Suppressor macrophage treated with lipopolysaccharide for 1 hour (primary cell): ENCODE measurements at regions not wholly inside any gene's neighbourhood (a gene's known extent, or its start where the extent isn't known, plus 50 kb on each side); places are given as distances from the start of the nearest gene placed in this dataset.
A peak's percentile ranks its signal among the peaks of the same experiment; 100 is the strongest.

Experiments
- DNase-seq, 3 donors: peaks; one replicate each; pipeline ENCODE4 v3.0.0-alpha.2; 2020 to 2022

DNA sequence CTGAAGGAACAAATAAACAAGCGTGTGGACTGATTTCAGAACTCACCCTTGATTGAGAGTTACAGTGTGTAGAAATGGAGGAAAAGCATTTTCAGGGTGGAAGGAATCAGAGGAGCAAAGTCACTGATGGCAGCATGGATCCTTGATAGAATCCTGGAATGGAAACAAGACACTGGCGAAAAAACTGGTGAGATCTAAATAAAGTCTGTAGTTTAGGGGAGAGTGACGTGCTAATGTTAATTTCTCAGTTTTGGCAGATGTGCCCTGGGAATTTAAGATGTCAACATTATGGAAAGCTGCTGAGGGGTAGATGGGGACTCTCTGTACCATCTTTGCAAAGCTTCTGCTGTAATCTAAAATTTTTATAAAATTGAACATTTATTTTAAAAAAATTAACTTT is 378.0 kb downstream of the UQCRFS1 start:
- no peak for DNase-seq

DNA sequence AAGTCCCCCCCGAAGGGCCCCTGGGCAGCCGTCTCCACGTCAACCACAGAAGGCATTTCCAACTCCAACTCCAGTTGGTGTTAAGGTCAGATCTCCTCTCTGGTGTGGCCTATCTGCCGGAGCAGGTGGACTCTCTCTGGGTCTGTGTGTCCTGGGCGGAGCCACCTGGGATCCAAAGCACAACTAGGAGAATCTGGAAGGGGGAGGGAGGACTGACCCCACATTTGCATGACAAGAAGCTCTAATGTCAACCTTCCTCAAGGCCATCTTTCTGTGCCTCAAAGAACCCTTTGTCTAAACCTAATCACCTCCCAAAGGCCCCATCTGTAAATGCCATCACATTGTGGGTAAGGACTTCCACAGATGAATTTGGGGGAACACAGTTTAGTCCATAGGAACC is 381.5 kb downstream of the UQCRFS1 start:
- DNase-seq: no peak

DNA sequence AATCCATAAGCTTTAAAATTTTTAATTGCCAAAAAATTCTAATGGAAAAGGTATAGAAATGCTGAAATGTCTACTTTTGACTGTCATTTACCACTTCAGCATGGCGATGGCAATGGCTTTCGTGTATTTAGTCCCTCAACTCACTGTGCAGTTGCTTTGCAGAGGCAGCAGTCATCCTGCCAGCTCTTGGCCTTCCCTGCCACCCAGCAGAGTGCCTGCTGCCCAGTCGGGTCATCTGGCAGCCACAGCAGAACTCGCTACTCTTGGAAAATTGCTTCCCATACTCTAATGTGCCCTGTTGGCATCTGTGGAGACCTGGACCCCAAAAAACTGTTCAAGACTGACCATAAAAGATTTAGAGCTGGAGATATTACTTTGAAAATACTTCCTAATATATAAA is 383.2 kb downstream of the UQCRFS1 start:
- DNase-seq: no peak

DNA sequence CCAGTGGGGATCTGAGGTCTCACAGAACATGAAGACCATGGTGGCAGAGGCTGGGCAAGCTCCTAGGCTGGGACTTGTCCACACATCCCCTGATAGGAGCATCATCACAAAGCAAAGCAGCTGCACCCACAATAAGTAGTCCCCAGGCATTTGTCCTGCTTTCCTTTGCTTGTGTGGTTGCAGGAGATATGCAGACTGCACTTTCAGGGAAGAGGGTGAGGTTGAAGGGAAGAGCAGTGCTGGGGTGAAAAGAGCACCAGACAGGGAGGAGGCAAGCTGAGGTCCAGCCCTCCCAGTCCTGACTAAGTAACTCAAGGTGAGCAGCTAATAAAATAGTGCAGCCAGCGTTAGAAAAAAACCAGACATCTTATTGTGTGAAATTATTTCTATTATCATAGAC is 383.6 kb downstream of the UQCRFS1 start:
- DNase-seq: no peak

DNA sequence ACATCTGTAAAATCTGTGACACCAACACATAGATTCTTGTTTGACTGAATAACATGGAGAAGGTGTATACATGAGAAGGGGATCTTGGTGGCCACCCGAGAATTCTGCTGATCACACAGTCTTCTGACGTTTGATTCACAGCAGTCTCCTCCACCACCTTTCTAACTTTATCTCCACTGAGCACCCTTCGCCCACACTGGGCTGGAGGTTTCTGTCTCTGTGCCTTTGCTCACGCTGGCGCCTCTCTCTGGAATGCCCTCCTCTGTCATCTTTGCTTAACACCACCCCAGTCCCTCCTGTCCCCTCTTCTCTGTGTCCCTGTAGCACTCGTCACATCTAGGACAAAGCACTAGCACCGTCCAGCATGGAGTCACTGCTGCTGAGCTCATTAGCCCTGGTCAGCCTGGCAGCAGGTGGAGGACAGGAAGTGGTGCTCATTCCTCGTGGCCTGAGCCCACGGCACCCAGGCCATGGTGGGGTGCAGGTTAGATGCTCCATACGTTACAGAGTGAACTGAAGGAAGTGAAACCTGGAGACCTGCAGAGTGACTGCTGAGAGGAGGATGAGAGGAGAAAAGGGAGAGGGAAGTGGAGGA is 384.6 kb downstream of the UQCRFS1 start:
- DNase-seq: no peak

DNA sequence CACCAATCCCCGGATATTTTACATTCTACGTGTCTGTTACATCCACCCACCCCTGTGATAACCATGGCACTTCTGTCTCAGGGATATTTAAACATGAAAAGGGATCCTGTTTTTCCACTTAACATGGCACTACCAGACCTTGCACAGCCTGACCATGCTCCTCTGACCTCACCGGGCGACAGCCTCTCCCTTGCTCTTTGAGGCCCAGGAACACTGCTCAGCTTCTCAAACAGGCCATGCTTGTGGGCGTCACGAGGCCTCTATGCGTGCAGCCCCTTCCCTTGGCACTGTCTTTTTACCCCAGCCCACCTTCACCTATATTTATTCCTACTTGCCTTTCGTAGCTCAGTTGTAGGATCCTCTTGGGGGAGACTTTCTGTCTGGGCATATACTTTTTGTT is 385.6 kb downstream of the UQCRFS1 start:
- DNase-seq: no peak

DNA sequence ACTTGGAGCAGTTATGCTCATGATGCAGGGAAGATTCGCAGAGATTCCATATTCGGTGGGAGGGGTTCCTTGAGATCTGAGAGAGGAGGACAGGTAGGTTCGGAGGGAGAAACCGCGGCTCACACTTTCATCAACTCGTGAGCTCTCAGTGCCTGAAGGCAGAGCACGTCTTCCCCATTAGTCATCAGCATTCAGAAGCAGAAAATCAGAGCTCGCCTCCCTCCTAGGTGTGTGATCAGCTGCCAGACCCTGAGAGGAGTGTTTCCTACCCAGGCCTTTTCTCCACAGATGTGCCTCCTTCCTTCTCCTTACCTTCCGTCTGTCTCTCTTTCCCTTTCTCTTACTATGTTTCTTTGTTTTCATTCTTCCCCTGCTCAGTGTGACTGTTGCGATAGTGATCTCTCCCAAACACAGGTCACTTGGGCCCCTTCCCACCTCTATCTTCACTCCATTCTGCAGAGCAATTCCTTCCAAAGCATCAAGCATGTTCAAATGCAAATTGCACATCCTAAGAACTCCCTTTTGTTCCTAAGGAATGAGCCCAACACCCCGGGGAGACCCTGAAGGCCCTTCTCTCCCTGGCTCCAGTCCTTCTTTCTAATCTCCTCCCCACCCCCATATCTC is 389.5 kb downstream of the UQCRFS1 start:
- DNase-seq: no peak

DNA sequence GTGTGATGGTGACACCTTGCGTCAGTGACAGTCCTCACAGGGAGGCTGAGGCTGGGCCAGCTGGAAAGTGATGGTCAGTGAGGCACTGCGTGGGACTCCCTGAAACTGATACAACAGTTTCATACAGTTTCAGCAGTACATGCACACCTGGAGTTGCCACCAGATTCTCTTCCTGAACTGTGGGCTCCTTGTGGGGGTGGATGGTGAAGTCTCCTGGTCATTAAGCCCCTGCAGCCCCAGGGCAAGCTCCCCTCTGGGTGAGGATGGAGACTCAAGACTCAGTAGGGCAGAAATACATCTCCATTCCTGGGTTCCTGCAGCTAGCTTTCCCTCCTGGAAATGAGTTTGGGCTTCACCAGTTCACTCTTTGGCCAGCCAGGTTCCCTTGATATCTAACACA is 392.7 kb downstream of the UQCRFS1 start:
- no peak for DNase-seq

DNA sequence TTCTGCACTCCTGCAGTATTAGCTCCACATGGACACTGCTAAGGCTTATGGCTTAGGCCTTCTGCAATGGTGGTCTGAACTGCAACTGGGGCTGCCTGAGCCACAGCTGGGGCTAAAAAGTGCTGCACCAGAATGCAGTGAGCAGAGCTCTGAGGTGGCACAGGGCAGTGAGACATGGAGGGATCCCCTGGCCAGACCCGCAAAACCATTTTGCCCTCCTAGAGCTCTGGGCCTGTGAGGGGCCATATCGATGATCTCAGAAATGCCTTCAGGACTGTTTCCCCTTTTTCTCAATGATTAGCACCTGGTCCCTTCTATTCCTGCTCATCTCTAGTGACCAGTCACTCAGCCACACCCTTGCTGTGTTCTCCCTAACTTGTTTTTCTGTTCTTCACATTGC is 397.7 kb downstream of the UQCRFS1 start:
- no peak for DNase-seq

DNA sequence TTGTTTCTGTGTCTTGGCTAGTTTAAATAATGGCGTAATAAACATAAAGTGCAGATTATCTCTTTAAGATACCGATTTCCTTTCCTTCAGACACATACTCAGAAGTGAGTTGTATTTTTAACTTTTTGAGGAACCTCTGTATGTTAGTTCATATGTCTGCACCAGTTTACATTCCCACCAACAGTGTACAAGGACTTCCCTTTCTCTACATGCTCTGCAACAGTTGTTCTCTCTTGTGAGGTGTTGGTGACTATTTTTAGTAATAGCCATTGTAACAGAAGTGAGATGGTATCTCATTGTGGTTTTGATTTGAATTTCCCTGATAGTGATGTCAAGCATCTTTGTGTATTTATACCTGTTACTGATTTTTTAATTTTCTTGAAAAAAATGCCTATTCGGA is 418.6 kb downstream of the UQCRFS1 start:
- DNase-seq: no peak

DNA sequence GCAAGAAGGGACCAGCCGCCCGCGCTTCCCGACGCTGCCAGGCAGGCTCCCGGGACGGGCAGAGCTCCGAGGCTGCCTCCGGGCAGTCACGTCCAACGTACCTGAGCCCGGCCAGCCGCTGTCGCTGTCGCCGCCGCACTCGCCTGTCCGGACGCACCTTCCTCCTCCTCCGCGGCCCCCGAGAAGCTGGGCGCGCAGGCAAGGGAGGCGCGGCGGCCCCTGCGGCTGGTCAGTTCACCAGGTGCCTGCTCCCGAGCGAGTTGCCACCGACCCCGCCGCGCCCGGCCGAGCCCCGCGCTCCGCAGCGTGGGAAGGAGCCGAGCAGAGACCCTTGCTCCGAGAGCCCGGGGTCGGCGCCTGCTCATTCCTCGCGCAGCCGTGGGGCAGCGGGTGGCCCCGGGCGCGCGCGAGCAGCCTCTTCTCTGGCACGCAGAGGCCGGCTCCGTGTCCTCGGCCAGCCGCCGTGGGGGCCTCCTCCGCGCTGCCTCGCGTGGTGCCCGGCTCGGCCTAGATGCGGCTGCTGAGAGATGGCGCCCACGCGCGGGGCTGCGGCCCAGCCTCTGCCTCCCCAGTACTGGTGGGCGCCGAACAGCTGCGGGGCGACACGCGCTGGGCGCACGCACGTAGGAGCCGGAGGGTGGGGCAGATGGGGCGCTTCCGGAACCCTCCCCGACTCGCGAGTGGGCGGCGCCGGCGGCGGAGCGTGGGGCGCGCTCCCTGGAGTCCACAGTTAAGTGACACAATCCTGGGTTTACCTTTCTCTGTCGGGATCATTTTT is 419.4 kb downstream of the UQCRFS1 start:
- no peak for DNase-seq

DNA sequence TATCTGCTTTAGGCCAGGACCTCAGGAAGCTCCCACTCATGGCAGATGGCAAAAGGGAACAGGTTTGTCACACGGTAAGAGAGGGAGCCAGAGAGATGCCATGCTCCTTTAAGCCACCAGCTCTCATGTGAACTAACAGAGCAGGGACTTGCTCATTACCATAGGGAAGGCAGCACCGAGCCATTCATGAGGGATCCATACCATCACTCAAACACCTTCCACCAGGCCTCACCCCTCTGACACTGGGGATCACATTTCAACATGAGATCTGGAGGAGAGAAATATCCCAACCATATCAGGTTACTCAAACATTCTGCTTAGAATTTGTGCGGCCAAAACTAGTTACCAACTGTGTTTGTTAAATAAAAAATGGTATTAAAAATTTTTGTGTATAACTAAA is 427.0 kb downstream of the UQCRFS1 start:
- no peak for DNase-seq

DNA sequence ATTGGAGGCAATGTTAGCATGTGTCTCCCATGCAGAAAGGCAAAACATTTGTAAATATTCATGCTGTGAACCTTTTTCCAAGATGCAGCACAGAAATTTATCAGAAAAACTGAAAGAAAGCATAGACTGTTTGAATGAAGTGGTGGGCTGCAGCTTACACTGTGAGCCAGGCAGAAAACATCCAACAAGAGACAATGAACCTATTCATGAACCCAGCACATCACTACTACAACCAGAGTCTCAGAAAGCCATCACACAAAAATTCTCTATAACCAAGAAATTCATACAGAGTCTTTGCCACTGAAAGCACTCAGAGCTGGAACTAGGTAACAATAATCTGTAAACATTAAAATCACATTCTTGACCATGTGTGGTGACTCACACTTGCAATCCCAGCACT is 448.9 kb downstream of the UQCRFS1 start:
- DNase-seq: no peak

DNA sequence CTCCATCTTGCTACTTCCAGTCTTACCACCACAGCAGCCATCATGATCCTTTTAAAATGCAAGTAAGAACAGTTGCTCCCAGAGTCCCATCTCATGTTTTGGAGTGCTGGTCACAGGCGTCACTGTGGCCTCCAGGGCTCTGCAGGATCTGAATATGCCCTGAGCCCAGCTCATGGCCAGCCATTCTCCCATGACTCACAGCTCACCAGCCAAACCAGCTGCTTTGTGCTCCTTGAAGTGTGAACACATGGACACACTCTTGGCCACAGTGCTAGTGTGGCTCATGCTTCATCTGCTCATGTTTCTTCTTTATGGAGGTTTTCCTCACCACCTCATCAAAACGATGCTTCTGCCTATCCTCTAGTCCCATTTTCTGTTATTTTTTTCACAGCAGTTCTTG is 466.5 kb downstream of the UQCRFS1 start:
- DNase-seq: no peak

DNA sequence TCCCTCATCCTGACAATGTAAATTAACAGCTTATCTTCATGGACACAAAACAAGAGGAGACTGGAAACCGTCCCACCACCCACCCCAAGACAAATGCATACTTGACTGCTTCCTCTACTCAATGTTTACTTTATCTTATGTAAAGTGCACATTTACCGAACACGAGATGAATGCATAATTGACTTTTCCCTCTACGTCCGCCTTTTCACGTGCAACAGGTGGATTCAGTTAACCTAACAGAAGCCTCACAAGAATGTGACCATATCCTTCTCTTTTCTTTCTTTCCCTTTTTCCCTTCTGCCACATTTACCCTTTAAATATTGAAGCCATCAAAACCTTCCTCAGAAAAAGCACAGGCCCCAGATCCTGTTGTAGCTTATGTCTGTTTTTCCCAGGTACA is 468.0 kb downstream of the UQCRFS1 start:
- no peak for DNase-seq

DNA sequence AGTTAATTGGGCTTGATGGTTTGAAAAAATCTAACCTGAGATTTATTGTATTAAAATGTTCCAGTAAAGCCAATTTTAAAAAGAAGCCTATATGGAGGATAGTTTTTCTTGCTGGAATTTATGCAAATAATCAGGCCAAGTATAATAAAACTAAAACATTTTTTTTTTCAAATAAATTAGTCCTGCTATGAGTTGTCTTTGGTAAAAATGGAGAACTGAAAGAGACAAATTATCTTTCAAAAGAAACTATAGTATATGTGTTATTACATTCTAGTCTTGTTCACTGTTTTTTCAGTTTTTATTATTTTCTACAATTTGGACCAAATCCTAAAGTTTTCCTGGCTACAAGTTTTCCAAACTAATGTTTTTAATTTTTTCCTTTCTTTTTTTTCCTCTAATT is 468.9 kb downstream of the UQCRFS1 start:
- no peak for DNase-seq

DNA sequence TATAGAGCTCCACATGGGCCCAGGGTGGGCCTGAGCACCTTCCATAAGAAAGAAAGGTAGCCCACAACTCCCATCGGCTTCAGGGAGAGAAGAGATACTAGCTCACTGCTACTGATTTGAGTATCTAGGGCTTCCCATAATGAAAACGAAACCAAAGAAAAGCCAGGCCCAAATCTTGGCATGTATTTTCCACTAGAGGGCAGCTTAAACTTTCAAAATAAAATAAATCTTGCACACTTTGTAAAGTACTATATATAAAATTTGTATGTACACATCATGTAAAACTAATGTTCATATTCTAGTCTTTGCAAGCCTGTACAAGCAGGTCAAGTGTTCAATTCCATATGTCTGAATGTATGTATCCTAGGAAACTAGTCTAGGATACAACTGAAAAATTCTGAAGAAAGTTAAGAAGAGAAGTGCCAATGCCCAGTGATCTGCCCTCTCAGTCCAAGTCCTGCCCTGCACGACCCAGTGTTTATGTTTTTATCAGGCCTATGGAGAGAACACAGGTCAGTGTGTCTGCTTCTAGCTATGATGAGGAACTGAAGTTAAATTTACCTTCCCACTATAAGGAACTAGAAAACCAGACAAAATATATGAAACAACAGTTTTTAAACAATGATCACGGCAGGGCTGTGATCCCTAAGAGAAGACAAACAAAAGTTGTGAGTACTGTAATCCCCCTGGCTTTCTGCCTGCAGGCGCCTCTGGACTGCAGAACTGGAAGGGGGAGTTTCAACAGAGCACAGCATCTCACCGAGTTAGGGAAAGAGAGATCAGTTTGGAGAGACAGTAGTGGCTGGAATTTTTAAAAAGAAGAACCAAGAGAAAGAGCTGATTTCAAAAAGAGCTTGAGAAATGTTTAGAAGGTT is 475.7 kb downstream of the UQCRFS1 start:
- DNase-seq: peak; percentile 41 to 46 (median 44)

DNA sequence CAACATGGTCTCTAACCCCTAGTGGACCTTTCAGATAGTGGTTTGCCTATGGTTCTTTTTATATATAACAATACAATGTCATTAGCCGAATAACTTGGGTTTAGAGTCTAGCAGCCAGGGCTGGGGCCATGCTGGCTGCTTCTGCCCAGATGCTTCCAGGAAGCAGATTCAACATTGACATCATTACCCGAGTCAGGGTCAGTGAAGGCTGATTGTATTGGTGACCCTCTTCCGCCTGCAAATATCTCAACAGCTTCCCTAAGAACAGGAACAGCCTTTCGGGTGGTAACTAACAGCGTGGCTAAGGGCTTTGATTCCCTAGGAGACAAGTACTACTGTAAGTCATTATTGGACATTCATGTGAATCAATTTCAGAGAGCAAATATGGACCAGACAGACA is 476.4 kb downstream of the UQCRFS1 start:
- no peak for DNase-seq

DNA sequence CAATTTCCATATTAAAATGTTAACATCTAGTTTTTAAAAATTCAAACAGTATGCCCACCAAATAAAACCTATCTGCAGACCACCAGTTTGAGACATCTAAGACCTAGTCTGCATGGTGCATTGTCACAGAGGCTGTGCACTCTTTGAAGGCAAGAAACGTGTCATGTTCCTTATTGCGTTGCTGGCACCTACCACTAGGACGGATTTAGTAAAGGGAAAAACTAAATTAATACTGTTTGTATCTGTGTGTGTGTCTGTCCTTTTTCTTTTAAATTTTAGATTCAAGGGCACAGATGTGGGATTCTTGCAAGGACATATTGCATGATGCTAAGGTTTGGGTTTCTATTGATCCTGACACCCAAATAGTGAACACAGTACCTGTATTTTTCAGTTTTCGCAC is 481.4 kb downstream of the UQCRFS1 start:
- DNase-seq: no peak

DNA sequence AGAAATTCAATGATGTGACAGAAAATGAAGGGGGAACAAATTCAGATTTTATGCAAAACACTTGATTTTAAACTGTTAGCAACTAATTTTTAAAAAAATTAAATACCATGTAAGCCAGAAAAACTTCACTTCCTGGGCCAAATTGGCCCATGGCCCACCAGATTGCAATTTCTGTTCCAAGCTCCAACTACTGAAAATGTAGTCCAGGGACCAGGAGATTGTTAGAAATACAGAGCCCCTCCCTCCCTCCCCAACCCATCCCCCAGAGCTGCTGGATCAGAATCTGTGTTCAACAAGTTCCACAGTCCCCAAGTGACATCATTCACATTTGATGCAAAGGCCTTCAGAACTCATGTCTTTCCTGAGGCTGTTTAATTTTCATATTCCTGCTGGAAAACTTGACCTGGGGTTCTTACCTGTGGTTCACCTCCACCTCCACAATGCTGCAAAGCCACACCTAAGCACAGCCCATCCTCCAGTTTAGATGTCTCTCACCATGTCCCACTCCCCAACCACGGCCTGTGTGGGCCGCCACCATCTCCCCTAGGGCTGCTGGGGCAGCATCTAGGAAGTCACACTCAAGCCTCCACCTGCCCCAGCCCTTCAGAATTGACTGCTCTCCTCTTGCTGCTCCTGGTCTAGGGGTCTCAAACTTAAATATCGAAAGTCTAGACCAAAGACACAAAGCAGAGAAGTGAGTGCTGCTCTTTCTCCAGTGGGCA is 482.0 kb downstream of the UQCRFS1 start:
- no peak for DNase-seq

DNA sequence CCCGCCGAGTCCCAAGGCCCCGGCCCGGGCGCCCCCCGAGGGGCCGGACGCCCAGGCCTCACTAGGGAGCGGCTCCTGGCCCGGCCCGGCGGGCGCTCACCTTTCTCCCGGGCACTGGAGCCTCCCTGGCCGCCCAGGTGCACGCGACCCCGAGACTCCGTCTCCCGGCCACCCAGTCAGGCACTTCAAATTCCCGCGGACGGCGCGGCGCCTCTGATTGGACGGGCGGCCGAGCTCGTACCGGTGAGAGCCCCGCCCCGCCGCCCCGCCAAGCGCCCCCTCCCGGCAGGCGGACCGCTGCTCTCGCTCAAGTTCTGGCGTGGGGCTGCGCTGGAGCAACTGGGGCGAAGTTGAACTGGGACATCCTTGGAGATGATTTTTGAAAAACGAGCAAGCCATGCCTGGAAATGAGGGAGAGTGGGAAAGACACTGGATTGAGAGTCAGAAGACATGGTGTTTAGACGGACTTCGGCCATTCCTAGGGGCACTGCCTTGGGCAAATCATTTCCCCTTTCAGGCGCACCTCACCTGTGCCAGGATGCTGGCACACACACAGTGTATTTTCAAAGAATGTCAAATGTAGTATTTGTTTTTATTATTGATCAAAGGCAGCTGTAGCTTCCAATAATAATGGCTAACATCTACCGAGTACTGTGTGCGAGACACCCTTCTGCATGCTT is 485.3 kb downstream of the UQCRFS1 start:
- peak in 2 of 3 donors; percentile 5 to 20 for DNase-seq
